GM12878 (cell line): ENCODE measurements at regions not wholly inside any gene's neighbourhood (a gene's known extent, or its start where the extent isn't known, plus 50 kb on each side); places are given as distances from the start of the nearest gene placed in this dataset.

Source experiments
- CHD1 ChIP-seq: IDR thresholded peaks from 2 replicates; pipeline ENCODE4 v1.6.1; 2012; ENCODE audit warnings: low read depth, low read length, improper control_type of control experiment
- HCFC1 ChIP-seq: fragments of 150-350 bp; IDR thresholded peaks from 2 replicates; pipeline ENCODE4 v1.6.1; 2014; ENCODE audit warnings: low read length
- MXI1 ChIP-seq: fragments of 150-350 bp; IDR thresholded peaks from 2 replicates; pipeline ENCODE4 v1.6.1; 2011; ENCODE audit warnings: low read depth, mild to moderate bottlenecking, inconsistent platforms, low read length, improper control_type of control experiment
- POLR2AphosphoS2 ChIP-seq: IDR thresholded peaks from 2 replicates; pipeline ENCODE4 v1.6.1; 2011; ENCODE audit warnings: low read depth, mild to moderate bottlenecking, low read length, improper control_type of control experiment, moderate library complexity
- SREBF1 ChIP-seq: IDR thresholded peaks from 2 replicates; pipeline ENCODE4 v1.6.1; 2012; ENCODE audit warnings: mild to moderate bottlenecking, low read length
- SUPT20H ChIP-seq: IDR thresholded peaks from 2 replicates; pipeline ENCODE4 v1.6.1; 2011; ENCODE audit warnings: low read depth, mild to moderate bottlenecking, low read length, moderate library complexity, borderline replicate concordance; ENCODE audit not compliant: control insufficient read depth
- TBL1XR1 ChIP-seq: IDR thresholded peaks from 2 replicates; pipeline ENCODE4 v1.6.1; 2012; ENCODE audit warnings: low read depth, low read length, improper control_type of control experiment
- TF ChIP-seq, protein P1 (sequence below): IDR thresholded peaks from 2 replicates; pipeline ENCODE4 v1.6.1; 2012; ENCODE audit warnings: mild to moderate bottlenecking, low read depth, low read length
- TF ChIP-seq, protein P2 (sequence below): IDR thresholded peaks from 2 replicates; pipeline ENCODE4 v1.6.1; 2012; ENCODE audit warnings: low read depth, low read length, improper control_type of control experiment
- TF ChIP-seq, protein P3 (sequence below): IDR thresholded peaks from 2 replicates; pipeline ENCODE4 v1.6.1; 2012; ENCODE audit warnings: improper control_type of control experiment, low read depth, low read length; ENCODE audit not compliant: insufficient replicate concordance
- TF ChIP-seq, protein P4 (sequence below): fragments of 150-350 bp; IDR thresholded peaks from 2 replicates; pipeline ENCODE4 v1.6.1; 2016; ENCODE audit warnings: low read depth, low read length

DNA sequence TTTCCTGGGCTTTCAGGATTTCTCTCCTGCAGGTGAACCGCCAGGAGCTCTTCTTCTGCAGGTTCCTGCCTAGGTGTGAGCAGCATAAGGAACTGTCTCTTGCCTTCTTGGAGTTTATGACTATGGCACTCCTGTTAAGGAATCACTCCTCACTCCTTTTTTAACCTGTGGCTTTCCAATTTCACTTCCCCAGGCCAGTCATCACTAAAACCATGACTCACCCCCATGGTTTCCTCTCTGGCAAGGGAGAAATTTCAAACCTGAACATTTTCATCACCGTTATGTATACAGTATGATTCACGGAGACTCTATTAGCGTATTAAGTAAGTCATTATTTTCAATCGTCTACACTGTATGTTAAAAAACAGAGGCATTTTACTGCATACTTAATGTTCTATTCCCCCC lies 78.2 kb upstream of the ARID1B start (continued):
- TF ChIP-seq TBL1XR1 (peak; percentile 94), SREBF1 (no peak), POLR2AphosphoS2 (no peak), CHD1 (0 out of 2 replicates have a peak, but pooled peaks have one; percentile 67), MXI1 (no peak), HCFC1 (no peak), SUPT20H (no peak)
- TF ChIP-seq, protein P1, sequence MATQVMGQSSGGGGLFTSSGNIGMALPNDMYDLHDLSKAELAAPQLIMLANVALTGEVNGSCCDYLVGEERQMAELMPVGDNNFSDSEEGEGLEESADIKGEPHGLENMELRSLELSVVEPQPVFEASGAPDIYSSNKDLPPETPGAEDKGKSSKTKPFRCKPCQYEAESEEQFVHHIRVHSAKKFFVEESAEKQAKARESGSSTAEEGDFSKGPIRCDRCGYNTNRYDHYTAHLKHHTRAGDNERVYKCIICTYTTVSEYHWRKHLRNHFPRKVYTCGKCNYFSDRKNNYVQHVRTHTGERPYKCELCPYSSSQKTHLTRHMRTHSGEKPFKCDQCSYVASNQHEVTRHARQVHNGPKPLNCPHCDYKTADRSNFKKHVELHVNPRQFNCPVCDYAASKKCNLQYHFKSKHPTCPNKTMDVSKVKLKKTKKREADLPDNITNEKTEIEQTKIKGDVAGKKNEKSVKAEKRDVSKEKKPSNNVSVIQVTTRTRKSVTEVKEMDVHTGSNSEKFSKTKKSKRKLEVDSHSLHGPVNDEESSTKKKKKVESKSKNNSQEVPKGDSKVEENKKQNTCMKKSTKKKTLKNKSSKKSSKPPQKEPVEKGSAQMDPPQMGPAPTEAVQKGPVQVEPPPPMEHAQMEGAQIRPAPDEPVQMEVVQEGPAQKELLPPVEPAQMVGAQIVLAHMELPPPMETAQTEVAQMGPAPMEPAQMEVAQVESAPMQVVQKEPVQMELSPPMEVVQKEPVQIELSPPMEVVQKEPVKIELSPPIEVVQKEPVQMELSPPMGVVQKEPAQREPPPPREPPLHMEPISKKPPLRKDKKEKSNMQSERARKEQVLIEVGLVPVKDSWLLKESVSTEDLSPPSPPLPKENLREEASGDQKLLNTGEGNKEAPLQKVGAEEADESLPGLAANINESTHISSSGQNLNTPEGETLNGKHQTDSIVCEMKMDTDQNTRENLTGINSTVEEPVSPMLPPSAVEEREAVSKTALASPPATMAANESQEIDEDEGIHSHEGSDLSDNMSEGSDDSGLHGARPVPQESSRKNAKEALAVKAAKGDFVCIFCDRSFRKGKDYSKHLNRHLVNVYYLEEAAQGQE = no peak
- TF ChIP-seq, protein P2, sequence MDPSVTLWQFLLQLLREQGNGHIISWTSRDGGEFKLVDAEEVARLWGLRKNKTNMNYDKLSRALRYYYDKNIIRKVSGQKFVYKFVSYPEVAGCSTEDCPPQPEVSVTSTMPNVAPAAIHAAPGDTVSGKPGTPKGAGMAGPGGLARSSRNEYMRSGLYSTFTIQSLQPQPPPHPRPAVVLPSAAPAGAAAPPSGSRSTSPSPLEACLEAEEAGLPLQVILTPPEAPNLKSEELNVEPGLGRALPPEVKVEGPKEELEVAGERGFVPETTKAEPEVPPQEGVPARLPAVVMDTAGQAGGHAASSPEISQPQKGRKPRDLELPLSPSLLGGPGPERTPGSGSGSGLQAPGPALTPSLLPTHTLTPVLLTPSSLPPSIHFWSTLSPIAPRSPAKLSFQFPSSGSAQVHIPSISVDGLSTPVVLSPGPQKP = no peak
- TF ChIP-seq, protein P3, sequence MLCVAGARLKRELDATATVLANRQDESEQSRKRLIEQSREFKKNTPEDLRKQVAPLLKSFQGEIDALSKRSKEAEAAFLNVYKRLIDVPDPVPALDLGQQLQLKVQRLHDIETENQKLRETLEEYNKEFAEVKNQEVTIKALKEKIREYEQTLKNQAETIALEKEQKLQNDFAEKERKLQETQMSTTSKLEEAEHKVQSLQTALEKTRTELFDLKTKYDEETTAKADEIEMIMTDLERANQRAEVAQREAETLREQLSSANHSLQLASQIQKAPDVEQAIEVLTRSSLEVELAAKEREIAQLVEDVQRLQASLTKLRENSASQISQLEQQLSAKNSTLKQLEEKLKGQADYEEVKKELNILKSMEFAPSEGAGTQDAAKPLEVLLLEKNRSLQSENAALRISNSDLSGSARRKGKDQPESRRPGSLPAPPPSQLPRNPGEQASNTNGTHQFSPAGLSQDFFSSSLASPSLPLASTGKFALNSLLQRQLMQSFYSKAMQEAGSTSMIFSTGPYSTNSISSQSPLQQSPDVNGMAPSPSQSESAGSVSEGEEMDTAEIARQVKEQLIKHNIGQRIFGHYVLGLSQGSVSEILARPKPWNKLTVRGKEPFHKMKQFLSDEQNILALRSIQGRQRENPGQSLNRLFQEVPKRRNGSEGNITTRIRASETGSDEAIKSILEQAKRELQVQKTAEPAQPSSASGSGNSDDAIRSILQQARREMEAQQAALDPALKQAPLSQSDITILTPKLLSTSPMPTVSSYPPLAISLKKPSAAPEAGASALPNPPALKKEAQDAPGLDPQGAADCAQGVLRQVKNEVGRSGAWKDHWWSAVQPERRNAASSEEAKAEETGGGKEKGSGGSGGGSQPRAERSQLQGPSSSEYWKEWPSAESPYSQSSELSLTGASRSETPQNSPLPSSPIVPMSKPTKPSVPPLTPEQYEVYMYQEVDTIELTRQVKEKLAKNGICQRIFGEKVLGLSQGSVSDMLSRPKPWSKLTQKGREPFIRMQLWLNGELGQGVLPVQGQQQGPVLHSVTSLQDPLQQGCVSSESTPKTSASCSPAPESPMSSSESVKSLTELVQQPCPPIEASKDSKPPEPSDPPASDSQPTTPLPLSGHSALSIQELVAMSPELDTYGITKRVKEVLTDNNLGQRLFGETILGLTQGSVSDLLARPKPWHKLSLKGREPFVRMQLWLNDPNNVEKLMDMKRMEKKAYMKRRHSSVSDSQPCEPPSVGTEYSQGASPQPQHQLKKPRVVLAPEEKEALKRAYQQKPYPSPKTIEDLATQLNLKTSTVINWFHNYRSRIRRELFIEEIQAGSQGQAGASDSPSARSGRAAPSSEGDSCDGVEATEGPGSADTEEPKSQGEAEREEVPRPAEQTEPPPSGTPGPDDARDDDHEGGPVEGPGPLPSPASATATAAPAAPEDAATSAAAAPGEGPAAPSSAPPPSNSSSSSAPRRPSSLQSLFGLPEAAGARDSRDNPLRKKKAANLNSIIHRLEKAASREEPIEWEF = no peak
- TF ChIP-seq, protein P4, sequence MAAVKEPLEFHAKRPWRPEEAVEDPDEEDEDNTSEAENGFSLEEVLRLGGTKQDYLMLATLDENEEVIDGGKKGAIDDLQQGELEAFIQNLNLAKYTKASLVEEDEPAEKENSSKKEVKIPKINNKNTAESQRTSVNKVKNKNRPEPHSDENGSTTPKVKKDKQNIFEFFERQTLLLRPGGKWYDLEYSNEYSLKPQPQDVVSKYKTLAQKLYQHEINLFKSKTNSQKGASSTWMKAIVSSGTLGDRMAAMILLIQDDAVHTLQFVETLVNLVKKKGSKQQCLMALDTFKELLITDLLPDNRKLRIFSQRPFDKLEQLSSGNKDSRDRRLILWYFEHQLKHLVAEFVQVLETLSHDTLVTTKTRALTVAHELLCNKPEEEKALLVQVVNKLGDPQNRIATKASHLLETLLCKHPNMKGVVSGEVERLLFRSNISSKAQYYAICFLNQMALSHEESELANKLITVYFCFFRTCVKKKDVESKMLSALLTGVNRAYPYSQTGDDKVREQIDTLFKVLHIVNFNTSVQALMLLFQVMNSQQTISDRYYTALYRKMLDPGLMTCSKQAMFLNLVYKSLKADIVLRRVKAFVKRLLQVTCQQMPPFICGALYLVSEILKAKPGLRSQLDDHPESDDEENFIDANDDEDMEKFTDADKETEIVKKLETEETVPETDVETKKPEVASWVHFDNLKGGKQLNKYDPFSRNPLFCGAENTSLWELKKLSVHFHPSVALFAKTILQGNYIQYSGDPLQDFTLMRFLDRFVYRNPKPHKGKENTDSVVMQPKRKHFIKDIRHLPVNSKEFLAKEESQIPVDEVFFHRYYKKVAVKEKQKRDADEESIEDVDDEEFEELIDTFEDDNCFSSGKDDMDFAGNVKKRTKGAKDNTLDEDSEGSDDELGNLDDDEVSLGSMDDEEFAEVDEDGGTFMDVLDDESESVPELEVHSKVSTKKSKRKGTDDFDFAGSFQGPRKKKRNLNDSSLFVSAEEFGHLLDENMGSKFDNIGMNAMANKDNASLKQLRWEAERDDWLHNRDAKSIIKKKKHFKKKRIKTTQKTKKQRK = no peak
